Fibroblast of skin of left biceps (primary cell): ENCODE measurements at regions not wholly inside any gene's neighbourhood (a gene's known extent, or its start where the extent isn't known, plus 50 kb on each side); places are given as distances from the start of the nearest gene placed in this dataset.

ENCODE experiments used
- DNase-seq, 2 experiments: peaks; one replicate each; pipeline ENCODE4 v3.0.0-alpha.2; 2013; ENCODE audit warnings: low read depth in 2 of 2

GRCh38 chr15:62976301-62976881 is 66.2 kb upstream of the TPM1 start:
- peak; percentile 78 for DNase-seq

- no peak for DNase-seq
Measured at GRCh38 chr15:62977952-62978811, 64.4 kb upstream of the TPM1 start.

GRCh38 chr15:62979252-62979651 is 63.3 kb upstream of the TPM1 start:
- DNase-seq, result peak in 1 of 2 experiments; percentile 17

GRCh38 chr15:62981071-62981470 is 61.5 kb upstream of the TPM1 start:
- DNase-seq, result no peak

- no peak for DNase-seq
Measured at GRCh38 chr15:62983956-62984355, 58.6 kb upstream of the TPM1 start.

- peak; percentile 57 to 61 for DNase-seq
Measured at GRCh38 chr15:62985768-62986167, 56.8 kb upstream of the TPM1 start.

- no peak for DNase-seq
Measured at GRCh38 chr15:62986948-62987347, 55.6 kb upstream of the TPM1 start.

- DNase-seq, result no peak
Measured at GRCh38 chr15:62988701-62989100, 53.8 kb upstream of the TPM1 start.

GRCh38 chr15:62989366-62990055 is 53.0 kb upstream of the TPM1 start:
- no peak for DNase-seq

- no peak for DNase-seq
Measured at GRCh38 chr15:62991698-62992097, 50.8 kb upstream of the TPM1 start.

- no peak for DNase-seq
Measured at GRCh38 chr15:62992302-62992701, 50.2 kb upstream of the TPM1 start.
